ENCODE measurements at regions not wholly inside any gene's neighbourhood (a gene's known extent, or its start where the extent isn't known, plus 50 kb on each side); places are given as distances from the start of the nearest gene placed in this dataset.

DNA sequence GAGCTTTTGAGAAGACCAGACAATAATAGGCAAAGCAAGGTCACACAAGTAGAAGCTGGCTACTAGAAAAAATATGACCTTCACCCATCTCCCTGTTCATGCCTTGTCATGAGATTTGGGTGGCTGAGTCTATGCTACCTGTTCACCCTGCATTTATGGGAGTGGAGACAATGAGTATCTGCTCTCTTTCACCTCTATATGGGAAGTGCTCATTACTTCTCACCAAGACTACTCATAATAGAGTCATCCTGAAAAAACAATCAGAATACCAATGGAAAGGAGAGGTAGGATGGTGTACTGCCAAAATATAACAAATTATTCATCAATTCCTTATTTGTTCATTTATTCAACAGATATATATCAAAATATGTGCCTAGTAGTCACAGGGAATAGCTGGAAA lies 921.8 kb upstream of the INTU start:
- no peak for DNase-seq

DNA sequence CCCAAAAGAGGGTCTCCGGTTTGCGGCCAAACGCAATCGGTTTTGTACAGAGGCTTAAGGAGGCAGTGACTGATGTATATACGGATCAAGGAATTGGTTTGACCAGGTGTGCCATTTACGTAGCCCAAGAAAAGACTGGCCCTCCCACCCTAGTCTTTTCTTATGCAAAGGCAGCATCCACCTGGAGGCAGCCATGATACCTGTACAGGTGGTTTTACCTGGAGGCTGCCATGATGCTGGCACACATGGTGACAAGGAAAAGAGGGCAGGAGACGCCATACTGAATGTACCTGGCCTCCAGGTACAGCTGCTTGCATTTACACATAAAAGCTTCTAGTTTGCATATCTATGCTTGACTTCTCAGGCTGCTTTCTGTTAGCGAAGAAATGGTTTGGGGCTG lies 917.7 kb upstream of the INTU start:
- no peak for DNase-seq

GRCh38 chr4:126715681-126716080 lies 917.1 kb upstream of the INTU start:
- no peak for DNase-seq

- DNase-seq, result no peak
These were observed 914.6 kb upstream of the INTU start for GRCh38 chr4:126718136-126718535.

DNA sequence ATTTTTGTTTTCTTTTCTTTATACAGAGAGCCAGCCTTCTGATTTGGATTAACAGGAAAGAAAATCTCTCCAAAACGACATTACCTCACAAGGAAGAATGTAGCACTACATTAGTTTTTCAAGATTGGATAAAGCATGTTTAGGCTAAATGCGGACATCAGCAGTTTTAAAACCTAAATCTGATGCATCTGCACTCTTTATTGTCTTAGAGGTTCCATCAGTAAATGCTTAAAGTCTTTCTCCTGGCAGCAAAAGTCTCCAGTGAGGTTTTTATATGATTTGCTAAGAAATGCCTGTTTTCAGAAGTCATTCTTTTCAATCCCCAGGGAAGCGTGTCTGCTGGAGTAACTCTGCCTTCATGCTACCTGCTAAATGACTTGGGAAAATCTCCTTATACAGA lies 912.9 kb upstream of the INTU start:
- no peak for DNase-seq

DNA sequence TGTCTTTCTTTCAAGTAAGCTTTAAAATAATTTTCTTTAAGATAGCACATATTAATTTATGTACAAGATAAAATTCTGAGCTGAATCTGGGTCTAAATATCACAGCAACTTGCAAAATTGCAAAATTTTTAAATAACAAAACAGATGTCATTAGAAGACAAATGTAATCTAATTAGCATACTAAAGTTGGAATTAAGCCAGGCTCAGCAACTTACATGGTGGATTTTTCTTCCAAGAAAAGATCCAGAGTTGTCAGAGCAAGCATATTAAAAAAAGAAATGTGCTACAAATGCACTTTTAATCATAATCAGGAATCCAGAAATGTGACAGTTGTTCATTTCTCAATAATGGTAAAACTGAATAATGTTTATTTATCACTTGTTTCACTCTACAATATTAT lies 906.9 kb upstream of the INTU start:
- DNase-seq, result no peak

GRCh38 chr4:126727461-126727860 lies 905.3 kb upstream of the INTU start:
- DNase-seq, result no peak

DNA sequence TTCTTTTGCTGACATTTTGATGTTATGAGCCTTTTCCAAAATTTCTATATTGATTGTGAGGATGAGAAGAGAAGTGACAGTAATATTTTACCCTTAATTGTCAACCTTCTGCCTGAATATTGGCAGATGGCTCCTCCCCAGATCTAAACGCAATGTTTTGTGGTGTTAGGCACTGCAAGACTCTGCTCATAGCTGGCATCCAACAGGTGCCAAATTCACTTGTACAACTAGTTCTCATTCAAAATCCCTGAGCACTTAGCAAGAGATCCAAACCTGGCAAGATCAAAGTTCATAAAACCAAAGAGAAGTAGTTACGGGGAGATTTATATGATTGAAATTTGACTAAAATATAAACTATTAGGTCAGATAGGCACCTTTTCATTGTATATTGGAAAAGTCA lies 901.7 kb upstream of the INTU start:
- DNase-seq, result no peak

DNA sequence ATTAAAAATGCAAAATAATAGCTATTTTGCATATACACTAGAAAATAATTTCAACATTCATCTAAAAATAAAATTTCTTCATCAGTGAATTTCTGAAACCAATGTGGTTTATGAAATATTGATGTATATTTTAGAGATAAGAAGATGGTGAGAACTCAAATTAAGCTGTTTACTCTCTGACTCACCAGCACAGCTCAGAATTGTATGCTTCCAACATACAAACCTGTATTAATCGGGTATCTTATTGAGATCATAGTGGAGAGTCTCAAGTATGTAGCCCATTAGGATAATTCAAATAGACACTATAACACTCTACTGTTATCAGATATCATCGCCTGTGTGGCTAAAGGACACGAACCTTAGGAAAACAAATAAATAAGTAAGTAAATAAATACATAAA lies 899.5 kb upstream of the INTU start:
- no peak for DNase-seq

DNA sequence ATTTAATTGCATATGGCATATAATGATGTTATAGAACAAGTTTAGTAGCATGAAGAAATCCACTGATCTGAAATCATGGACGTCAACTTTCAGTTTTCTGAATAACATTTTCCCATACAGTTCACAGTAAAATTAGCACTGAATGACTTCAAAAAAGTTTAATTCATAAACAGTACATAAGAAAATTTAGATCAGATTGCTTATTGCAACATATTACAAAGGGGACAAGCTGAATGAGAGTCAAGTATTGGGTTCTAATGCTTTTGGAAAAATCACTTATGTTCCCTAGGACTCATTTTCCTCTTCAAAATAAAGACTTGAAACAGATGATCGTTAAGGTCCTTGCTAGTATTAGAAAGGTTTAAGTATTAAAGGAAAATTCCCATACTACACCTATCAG lies 898.3 kb upstream of the INTU start:
- DNase-seq, result no peak

DNA sequence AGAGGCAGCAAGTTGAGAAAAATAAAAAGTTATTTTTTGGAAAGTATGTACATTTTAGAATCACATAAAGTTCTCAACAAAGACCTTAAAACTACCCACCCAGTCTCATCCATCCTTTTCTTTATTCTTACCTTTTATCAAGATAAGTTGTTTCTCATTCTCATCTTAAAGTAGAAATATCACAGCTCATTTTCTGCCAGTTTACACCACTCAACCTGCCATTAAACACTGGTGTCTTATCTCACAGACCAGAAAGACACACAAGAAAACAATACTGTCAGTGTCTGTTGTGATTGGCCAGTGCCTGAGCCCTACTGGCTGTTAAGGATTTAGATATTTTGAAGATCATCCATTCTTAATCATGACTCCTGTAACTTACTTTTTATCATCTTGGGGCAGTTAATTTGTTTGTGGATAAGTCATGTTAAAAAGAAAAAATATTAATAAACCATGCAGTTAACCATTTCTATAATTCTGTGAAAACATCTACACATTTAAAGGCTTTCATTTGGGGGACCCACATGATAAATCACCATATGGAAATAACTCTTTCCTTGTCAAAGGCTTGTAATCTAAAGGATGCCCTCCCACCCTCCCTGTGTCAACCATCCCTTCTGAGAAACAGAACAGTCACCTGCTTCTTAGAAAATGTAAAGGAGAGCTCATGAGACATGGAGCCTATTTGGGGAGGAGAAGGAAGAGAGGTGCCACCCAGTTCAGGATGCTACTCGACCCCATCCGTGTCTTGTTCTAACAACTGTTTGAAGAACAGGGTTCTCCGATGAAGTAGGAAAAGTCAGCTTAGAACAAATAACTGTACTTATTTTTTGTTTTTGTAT lies 897.2 kb upstream of the INTU start:
- DNase-seq, result no peak

DNA sequence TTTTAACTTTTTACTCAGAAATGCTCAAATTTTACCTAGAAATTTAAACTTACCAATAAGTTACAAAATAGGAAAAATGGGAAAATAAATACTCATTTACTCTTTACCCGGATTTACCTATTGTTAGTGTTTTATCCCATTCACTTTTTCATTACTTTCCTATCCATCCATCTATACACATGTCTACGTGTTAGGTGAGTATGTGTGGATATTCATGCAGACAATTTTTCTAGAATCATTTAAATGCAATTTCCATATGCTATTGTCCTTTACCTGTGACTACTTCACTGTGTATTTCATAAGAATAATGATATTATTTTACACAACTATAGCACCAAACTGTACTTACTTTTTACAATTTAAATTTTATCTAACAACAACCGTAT lies 896.6 kb upstream of the INTU start:
- no peak for DNase-seq

DNA sequence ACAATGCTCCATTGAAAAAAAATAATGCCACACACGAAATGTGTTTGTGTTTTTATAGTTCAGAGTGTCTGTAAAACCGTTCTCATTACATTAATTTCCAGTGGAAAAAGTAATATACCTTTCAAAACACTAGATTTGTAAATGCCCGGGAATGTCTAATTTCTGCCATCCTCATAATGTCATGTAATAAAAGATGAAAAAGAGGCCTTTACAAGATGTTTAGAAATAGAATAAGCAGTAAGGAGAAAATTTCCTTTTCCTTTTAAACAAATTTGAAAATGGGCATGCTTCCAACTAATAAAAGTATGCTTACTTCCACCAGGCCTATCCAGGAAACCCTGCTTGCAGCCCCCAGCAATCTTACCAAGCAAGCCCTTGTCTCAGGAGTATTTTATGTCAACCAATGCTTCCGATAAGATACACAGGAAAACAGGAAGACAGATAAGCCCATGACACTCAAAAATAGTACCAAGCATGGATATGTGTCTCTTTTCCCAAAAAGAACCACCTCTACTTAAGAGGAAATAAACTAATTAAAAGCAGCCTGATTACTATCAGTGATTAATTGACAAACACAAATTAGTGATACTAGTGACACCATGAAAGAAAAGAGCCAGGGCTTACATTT lies 894.7 kb upstream of the INTU start:
- no peak for DNase-seq

- no peak for DNase-seq
These were observed 894.2 kb upstream of the INTU start for GRCh38 chr4:126738527-126738923.

- no peak for DNase-seq
These were observed 893.8 kb upstream of the INTU start for GRCh38 chr4:126738926-126739325.

GRCh38 chr4:126740687-126741086 lies 892.1 kb upstream of the INTU start:
- DNase-seq, result no peak

DNA sequence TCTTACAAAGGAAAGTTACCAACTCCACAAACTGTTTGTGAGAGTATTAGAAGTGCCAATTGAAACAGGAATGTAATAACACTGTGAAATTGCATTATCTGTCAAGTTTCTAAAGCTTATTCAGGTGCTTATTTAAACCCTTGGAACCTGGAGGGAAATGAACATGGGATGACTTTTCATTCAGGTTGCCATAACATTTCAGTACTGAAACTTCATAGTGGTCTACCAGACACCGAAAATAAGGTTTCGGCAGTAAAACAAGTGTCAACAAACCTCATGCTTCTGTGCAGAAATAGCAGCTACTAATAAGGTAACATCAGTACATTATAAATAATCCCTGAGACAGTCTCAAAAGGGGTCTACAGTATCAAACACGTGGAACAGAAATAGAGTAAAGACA lies 890.7 kb upstream of the INTU start:
- DNase-seq, result no peak

- DNase-seq, result no peak
These were observed 889.9 kb upstream of the INTU start for GRCh38 chr4:126742885-126743284.

GRCh38 chr4:126748736-126749135 lies 884.0 kb upstream of the INTU start:
- no peak for DNase-seq

DNA sequence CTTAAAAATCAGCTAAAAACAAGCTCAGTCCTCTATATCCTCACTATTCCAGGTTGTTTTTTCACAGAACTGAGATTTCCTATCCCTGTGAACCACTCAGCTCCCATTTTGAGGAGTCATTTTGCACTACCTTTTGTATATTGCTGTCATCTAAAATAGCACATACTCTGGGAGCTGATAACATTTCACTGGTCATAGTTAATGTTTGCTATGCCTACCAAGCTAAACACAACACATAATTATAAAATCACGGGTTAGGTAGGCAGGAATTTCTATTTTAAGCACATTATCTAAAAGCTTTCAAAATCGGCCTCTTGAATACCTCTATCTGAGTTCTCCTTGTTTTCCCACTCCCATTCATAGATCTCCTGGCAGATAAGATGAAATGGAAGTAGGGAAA lies 882.0 kb upstream of the INTU start:
- DNase-seq, result no peak

GRCh38 chr4:126752126-126752525 lies 880.6 kb upstream of the INTU start:
- no peak for DNase-seq

- DNase-seq, result no peak
These were observed 880.1 kb upstream of the INTU start for GRCh38 chr4:126752702-126753101.

GRCh38 chr4:126753592-126753991 lies 879.2 kb upstream of the INTU start:
- DNase-seq, result no peak

DNA sequence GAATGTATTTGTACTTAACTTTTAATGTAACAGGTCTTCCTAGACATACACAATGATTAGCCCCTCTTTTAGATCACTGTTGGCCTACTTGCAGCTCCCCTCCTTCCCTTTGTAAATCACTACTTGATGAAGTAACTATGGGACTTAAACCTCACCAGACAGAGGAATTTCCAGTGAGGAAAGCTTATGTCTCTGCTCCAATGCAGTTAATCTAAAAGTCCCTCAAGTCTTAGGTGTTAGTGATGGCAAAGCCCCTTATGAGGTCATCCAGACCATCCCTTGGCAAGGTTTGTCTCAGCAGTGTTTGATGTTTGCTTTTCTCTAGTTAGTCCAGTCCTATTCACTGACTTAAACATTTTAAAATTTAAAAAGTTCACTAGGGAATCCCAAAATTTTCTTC lies 877.3 kb upstream of the INTU start:
- no peak for DNase-seq

Measured in suppressor macrophage treated with lipopolysaccharide for 1 hour (primary cell).